CD4-positive, alpha-beta T cell treated with Interleukin-6 at 100 ng/mL for 8 hours (primary cell): ENCODE measurements at regions not wholly inside any gene's neighbourhood (a gene's known extent, or its start where the extent isn't known, plus 50 kb on each side); places are given as distances from the start of the nearest gene placed in this dataset.

Experiments used
- DNase-seq: peaks from one replicate; pipeline ENCODE4 v3.0.0-alpha.2; 2020; ENCODE audit warnings: mixed read lengths, low spot score

DNA sequence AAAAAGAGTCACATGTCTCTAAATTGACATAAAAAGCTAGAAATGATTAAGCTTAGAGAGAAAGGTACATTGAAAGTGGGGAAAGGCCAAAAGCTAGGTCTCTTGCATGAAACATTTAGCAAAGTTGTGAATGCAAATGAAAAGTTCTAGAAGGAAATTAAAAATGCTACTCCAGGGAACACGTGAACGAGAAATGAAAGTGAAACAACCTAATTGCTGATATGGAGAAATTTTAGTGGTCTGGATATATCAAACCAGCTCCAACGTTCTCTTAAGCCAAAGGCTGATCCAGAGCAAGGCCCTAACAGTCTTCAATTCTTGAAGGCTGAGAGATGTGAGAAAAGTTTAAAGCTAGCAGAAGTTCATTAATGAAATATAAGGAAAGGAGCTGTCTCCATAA lies 419.8 kb downstream of the SLITRK6 start:
- no peak for DNase-seq

DNA sequence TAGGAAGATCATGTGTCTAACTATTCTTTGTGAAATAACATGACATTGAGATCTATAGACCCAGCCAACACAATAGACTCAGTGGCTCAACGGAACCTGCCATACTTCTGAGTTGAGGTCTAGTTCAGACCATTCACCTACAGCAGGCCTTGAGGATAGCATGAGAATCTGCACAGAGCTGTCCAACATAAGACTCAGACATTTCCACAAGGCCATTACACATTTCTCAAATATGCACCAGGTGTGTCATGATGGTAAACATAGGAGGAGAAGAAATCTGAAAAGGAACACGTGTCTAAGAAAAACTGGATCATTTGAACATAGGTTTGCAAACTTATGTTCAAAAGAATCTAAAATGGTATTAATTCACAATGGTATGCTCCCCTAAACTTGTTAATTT lies 421.4 kb downstream of the SLITRK6 start:
- no peak for DNase-seq

DNA sequence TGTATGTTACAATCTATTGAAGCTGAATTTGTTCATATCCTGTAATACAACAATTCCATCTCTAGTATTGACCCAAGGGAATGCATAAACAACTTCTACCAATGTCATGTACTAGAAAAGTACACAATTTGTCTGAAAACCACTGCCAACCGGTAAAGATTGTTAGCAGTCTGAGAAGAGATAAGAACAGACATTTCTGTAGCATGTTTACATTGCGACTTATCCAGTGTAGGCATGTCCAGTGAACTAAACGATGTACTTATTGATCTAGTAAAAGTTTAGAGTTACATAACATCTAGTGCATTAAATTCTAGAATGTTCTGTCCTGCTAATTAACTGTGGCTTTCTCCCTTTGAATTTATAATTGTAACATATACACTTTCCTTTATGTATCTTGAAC lies 425.9 kb downstream of the SLITRK6 start:
- DNase-seq, result no peak

DNA sequence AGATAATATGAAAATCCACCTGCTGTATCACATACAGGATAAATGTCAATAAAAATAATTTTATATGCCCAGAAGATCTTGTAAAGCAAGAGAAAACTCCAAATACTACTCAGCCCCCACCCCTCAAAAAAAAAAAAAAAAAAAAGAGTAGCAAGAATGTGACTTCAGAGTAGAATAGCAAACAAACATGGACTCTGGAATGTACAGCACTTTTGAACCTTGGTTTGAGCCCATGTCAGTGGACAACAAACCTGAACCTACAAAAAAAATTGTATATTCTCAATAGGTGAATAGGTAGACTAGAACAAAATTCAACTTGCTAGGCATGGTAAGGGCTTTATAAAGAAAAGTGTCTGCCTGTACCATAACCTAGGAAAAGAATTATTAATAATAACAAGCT lies 428.0 kb downstream of the SLITRK6 start:
- DNase-seq, result no peak

DNA sequence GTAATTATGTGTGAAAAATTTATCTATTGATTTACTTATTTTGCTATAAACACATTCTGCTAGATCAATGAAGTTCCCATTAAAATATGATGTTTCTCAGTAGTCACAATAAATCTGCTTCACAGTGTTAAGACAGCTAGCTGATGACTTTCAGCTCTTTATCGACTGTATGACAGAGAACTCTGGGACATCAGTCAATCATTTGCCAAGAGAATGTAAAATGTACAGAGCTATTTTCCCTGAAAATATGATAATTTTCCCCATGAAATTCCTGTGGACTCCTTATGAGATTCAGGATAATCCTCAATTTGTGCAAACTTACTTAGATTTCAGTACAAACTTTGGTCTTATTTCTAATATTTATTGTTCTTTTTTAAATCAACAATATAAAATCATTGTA lies 430.5 kb downstream of the SLITRK6 start:
- no peak for DNase-seq

DNA sequence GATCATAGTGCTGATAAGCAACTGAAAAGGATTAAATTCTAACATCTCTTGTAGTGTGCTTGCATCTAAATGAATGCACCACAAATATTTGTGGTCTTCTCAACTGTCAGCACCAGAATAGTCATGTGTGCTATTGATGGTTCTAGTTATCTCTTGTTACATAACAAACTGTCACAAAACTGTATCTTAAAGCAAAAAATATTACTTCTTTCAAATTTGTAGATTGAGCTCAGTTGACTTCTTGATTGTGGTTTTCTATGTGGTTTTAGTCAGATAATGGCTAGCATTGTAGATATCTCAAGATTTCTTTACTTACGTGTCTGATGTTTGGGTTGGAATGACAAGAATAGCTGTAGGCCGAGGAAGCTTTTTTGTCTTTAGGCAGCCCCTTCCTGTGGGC lies 431.3 kb downstream of the SLITRK6 start:
- DNase-seq, result no peak

DNA sequence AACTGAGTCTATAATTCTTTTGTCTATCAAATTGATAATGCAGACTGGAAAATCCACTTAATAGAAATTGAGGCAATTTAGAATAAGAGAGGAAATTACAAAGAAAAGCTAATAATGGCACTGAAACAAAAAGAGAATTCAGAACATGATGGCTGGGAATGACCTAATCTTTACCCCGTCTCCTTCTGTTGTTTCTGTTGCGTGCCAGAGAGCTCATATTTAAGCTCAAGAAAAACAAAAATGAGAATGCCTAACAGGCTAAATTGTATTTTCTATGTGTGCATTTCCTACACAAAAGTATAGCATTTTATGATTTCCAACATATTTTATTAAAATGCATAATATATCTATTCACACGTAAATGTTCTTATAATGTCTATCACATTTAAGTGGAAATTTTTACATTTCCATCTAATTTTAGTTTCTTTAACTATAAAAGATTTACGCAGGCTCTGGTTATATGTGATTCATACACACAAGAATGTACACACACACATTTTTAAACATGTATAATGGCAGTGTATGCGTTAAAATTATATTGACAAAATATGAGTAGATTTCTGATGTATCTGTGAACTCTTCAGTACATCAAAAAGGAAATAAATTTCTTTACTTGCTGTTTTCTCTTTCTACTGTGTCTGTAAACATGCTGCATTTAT lies 432.3 kb downstream of the SLITRK6 start:
- no peak for DNase-seq

DNA sequence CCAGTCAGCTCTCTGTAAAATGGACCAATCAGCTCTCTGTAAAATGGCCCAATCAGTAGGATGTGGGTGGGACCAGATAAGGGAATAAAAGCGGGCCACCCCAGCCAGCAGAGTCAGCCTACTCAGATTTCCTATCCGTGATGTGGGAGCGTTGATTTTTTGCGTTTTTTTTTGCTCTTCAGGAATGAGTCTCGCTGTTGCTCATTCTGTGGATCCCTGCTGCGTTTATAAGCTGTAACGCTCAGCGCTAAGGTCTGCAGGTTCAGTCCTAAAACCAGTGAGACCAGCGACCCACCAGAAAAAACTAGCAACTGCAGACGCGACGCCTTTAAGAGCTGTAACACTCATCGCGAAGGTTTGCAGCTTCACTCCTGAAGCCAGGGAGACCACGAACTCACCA lies 435.7 kb downstream of the SLITRK6 start:
- DNase-seq, result no peak

DNA sequence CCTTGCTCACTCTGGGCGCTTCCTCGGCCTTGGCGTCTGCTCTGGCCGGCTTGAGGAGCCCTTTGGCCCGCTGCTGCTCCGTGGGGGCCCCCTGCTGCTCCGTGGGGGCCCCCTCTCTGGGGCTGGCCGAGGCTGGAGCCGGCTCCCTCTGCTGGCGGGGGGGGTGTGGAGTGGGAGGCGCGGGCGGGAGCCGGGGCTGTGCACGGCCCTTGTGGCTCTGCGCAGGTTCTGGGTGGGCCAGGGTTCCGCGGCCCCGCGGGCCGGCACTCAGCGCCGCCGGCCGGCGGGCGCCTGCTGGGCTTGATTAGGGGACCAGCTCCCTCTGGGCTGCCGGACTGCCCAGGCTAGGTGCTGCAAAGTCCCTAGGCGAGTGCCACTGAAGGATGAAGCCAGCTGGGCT lies 436.2 kb downstream of the SLITRK6 start:
- no peak for DNase-seq

DNA sequence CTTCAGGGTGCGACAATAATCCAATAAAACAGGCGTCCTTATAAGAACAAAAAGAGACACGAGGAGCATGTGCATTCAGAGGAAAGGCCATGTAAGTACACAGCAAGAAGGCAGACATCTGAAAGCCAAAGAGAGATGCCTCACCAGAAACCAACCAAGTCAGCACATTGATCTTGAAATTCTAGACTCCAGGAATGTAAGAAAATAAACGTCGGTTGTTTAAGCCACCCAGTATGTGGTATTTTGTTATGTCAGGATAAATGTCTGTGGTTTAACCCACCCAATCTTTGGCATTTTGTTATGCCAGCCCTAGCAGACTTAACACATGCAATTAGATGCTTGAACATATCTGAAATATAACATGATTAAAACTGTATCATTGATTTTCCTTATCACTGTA lies 452.0 kb downstream of the SLITRK6 start:
- DNase-seq, result no peak

DNA sequence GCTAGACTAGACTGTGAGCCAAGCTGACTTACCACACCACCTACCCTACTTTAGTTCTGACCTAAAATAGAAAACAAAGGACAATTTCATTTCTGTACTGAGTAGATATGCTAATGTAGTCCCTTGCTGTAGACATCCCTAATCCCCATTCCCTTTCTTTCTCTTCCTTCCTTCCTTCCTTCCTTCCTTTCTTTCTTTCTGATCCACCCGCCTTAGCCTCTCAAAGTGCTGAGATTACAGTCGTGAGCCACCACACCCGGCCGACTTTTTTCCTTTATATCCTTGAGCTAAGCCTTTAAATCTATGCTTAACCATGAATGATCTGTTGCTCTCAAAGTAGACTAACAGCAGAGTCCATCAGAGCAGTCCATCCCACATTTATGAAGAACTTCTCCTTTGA lies 465.0 kb downstream of the SLITRK6 start:
- DNase-seq, result no peak

DNA sequence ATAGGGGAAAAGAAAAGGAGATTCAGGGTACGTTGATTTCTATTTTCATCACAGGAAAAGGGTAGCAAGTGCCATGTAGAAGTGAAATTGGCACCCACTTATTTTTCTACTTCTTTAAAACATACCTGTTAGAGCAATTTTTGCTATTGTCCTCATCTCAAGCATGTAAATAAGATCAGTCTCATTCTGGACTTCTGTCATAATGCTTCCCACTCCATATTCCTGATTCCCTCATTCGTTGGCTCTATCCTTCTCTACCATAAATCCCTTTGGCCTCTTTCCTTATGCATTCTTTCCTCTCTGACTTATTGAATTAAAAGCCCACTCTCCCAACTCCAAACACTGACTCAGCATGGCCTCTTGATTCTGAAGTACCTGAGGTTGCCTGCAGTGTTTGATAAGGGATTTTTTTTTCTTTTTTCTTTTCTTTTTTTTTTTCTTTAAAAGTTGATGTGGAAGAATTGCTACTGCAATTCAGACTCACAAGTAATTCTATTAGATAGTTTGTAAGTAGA lies 465.7 kb downstream of the SLITRK6 start:
- no peak for DNase-seq

DNA sequence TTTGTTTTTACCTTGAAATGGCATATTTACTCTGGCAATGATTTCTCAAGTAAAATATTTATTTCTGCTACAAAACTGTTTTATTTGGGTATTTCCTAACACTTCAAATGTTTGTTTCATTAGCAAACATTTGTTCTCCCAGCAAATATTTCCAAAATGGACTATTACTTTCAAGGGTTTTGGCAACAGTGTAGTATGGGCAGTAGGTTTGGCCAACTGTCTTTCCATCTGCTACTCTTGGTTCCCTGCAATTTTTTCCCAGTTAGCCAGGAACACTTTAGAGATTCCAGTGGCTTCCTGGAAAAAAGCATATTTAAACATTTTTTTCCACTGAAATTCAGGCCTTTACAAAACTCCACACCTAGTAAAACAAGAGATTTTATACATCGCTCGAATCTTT lies 466.6 kb downstream of the SLITRK6 start:
- DNase-seq, result no peak

DNA sequence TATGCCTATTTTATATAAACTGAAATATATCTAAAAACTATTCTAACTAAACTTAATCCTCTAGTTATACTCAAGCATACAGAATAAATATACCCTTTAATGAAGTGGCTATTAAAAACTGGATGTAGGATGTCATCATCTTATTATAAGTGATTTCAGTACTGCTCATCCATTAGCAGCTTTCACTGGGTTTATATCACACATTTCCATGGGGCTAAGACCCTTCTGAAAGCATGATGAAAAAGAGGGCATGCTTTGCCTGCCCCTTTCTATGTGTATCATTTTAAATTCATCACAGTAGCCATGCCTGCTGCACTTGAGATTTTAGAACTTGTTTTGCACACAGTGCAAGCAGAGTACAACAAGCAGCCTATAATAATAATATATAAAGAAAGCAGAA lies 477.5 kb downstream of the SLITRK6 start:
- DNase-seq, result no peak

DNA sequence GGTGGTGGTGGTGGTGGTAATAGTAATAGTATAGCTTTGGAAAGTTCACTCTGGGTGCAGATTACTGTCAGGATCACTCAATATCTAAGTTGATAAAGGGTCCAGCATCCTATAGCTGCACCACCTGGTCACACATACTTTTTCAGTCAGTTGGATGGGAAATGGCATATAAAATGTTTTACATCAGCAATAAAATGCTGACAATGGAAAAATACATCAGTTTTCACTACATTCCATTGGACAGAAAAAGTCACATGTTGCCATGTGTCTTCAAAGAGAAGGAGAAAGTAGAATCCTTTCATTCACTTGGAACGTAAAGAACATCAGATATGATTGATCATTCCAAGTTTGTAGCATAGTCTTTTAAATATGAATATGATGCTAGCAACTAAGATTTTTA lies 481.4 kb downstream of the SLITRK6 start:
- no peak for DNase-seq

DNA sequence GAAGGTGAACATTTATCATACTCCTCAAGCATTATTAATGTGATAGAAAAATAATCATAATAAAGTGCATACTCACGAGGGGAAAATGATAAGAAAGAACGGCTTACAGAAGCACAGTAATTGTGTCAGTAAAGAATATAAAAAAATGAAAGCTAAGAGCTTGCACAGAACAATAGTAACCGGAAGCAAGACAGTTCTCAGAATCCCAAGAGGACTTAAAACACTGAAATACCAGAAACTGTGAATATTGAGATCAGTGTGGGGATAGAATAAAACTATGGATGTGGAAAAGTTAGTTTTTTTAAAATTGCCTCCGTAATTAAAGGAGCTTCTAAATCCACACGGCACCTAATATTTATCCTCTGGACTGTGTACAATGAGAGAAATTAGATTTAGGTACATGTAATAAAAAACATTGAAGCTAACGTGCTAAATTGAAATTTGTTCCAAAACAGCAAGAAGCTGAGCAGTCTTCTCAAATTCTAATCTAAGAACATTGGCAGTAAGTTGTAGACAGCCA lies 482.7 kb downstream of the SLITRK6 start:
- DNase-seq, result no peak

DNA sequence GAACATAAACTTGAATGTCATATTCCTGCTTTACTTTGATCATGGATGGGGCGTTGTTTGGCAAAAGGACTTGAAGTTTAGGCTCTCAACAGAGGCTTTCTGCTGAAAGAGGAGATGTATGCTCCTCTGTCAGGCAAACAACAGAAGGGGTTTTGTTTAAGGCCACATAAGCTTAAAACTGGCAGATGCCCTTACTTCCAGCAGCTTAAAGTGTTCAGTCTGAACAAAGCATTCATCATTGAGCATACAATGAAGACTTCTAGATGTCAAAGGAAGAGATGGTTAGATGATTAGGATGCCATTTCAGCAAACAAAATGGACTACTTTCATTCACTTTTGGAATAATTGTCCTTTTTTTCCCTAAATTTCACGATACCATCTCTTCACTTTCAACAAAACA lies 484.5 kb downstream of the SLITRK6 start:
- no peak for DNase-seq

DNA sequence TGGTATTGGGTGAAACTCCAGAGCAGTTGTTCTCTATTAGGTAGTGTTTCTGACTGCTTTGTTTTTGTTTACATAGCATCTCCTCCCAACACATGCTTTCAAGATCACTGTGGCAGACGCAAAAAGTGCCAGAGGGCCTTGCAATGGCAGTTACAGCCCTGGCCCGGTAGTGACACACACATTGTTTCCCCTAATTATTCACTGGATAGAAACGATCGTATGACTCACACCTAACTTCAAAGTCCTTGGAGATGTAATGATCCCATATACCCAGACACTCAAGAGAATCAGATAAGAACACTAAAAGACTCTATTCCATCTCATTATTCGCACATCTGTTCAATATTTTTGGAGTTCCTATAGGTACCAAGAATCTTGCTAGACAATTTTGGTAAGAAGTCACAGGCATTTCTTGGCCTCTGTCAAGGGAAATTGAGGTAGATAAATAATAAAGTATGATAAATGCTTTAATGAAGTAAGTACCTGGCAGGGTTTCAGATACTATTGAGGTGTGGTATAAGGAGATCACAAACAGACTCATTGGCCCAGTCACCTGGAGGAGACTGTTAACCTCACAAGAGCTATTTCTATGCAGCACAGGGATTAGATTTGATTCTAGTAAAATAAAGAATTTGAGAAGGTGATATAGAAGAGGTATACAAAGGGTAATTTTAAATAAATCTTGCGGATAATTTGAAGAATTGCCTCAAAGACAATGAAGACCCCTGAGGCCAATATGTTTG lies 485.3 kb downstream of the SLITRK6 start:
- no peak for DNase-seq

DNA sequence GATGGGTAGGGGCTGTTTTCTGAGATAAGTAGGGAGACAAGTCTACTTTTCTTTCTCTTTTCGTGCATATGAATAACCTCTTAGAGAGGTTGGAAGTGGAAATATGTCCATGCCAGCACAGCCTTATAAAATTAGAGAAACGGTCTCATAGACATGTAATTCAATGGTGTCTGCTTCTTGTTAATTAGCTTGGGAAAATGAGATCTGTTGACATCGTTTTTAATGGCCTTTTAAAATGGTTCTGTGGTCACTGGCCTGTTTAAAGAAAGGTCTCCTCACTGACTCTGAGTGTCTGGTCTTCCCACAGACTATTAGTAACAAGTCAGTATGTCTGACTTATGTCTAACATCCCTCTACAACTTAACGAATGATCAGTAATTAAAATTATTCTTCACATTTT lies 487.1 kb downstream of the SLITRK6 start:
- no peak for DNase-seq

DNA sequence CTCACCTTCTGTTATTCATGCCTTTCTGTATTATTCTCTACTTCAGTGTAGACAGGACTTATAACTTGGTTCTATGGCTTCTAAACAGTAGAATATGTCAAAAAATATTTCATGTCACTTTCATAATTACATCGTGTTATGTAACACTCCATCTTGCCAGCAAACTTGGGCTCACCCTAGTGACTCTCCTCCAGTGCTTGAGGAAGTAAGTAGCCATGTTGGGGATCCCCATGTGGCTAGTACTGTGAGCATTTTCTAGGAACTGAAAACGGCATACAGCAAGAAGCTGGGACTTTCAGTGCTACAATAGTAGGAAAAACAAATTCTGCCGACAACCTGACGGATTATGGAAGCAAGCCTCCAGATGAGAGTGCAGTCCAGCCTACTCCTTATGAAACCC lies 495.6 kb downstream of the SLITRK6 start:
- no peak for DNase-seq

DNA sequence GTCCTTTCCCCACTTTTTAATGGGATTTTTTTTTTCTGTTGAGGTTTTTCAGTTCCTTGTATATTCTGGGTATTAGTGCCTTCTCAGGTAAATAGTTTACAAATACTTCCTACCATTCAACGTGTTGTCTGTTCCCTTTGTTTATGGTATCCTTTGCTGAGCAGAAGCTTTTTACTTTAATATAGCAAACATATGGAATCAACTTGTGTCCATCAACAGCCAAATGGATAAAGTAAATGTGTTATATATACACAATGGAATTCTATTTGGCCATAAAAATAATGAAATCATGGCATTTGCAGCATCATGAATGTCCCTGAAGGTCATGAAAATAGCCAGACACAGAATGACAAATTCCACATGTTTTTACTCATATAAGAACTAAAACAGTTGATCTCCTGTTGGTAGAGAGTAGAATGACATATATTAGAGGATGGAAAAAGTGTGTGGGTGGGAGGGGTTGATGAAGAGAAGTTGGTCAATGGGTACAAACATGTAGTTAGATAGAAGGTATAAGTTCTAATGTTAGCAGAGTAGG lies 500.8 kb downstream of the SLITRK6 start:
- DNase-seq, result no peak

DNA sequence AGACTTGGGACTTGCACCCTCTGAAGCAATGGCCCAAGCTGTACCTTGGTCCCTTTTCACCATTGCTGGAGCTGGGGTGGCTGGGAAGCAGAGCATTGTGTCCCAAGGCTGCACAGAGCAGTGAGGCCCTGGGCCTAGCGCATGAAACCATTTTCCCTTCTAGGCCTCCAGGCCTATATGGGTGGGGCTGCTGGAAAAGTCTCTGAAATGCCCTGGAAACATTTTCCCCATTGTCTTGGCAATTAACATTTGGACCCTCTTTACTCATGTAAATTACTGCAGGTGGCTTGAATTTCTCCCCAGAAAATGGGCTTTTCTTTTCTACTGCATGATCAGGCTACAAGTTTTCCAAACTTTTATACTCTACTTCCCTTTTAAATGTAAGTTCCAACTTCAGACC lies 510.5 kb downstream of the SLITRK6 start:
- DNase-seq, result no peak

DNA sequence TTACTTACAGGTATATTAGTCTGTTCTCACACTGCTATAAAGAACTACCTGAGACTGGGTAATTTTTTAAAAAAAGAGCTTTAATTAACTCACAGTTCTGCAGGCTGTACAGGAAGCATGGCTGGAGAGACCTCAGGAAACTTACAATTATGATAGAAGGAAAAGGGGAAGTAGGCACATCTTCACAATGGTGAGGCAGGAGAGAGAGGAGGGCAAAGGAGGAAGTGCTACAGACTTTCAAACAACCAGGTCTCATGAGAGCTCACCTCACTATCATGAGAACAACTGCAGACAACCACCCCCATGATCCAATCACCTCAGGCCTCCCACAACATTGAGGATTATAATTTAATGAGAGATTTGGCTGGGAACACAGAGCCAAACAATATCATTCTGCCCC lies 511.7 kb downstream of the SLITRK6 start:
- no peak for DNase-seq
